Upper lobe of left lung (tissue), 4 donors: ENCODE measurements at regions not wholly inside any gene's neighbourhood (a gene's known extent, or its start where the extent isn't known, plus 50 kb on each side); places are given as distances from the start of the nearest gene placed in this dataset.

Source experiments
- EP300 ChIP-seq, 4 donors: sonication (generic); formaldehyde crosslinking; IDR thresholded peaks; one replicate each; pipeline ENCODE4 v1.5.1; 2017; ENCODE audit warnings: antibody characterized with exemption in 4 of 4, control low read depth in 2 of 4
- POLR2A ChIP-seq, 4 donors: fragments of 450-650 bp; IDR thresholded peaks; one replicate each; pipeline ENCODE4 v1.5.1; 2016 to 2017; ENCODE audit warnings: antibody characterized with exemption in 4 of 4, mild to moderate bottlenecking in 2 of 4
- POLR2AphosphoS5 ChIP-seq, 2 donors: sonication (generic); formaldehyde crosslinking; IDR thresholded peaks; one replicate each; pipeline ENCODE4 v1.5.1; 2017; ENCODE audit warnings: antibody characterized with exemption in 2 of 2
- TF ChIP-seq, protein P1 (sequence below), 6 experiments: fragments of 450-650 bp in 4 of 6; fragments of 200-600 bp in 2 of 6; sonication (generic) in 2 of 6; IDR thresholded peaks; one replicate each; pipeline ENCODE4 v1.5.1; 2016 to 2019; ENCODE audit warnings: antibody characterized with exemption in 6 of 6

DNA sequence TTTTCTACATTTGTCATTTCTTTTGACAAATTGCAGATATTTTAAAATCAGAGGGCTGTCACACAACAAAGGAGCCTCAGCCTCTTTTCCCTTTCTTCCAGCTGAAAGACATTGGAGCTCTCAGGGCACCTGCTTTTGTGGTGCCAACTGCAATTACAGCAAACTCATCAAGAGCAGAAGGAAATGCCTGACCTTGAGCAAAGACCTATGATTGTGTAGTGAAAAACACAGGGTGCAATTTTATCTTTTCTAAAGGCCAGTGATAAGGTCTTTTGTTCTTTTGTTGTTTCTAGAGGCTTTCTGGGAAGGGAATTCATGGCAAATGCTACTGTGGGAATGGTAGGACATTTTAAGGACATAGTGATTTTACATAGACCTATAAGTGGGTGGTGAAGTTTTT is 214.3 kb downstream of the OXSM start:
- no peak for TF ChIP-seq POLR2A (IDR thresholded peaks at IDR 0.05)
- TF ChIP-seq, protein P1, sequence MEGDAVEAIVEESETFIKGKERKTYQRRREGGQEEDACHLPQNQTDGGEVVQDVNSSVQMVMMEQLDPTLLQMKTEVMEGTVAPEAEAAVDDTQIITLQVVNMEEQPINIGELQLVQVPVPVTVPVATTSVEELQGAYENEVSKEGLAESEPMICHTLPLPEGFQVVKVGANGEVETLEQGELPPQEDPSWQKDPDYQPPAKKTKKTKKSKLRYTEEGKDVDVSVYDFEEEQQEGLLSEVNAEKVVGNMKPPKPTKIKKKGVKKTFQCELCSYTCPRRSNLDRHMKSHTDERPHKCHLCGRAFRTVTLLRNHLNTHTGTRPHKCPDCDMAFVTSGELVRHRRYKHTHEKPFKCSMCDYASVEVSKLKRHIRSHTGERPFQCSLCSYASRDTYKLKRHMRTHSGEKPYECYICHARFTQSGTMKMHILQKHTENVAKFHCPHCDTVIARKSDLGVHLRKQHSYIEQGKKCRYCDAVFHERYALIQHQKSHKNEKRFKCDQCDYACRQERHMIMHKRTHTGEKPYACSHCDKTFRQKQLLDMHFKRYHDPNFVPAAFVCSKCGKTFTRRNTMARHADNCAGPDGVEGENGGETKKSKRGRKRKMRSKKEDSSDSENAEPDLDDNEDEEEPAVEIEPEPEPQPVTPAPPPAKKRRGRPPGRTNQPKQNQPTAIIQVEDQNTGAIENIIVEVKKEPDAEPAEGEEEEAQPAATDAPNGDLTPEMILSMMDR (IDR thresholded peaks at IDR 0.05): no peak
- TF ChIP-seq POLR2AphosphoS5 (IDR thresholded peaks at IDR 0.05): no peak
- no peak for TF ChIP-seq EP300 (IDR thresholded peaks at IDR 0.05)
